ENCODE measurements at regions not wholly inside any gene's neighbourhood (a gene's known extent, or its start where the extent isn't known, plus 50 kb on each side); places are given as distances from the start of the nearest gene placed in this dataset.

DNA sequence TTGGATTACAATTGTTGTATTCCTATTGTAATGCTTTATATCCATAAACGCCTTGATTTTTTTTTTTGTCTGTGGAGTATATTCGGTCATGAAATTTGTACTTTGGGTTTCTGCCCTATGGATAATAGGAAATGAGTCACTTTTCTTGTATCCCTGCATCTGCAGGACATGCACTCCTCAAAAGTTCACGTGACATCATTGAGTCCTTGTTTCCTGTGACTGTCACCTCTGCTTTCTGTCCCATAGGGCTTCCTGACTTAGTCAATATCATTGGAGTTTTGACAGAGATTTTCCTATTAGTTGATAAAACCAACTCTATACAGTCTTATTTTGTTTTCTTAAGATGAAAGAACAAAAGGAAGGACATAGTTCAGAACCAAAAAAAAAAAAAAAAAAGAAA is 356.3 kb downstream of the MAT2B start:
- intact Hi-C loops (cut with micrococcal nuclease; ENCODE audit: unreplicated experiment): no loop called here
- H3K79me2 ChIP-seq (ENCODE audit: control insufficient read depth, insufficient read depth, low read length): no peaks in the 10 kb centered on the region
- RAD21 ChIA-PET (ENCODE audit: unreplicated experiment): no interaction called here
- no peak overlapping the region for H3K4me3 ChIP-seq
- TF ChIP-seq ZNF24 (IDR thresholded peaks at IDR 0.05): no peak
- TF ChIP-seq, protein P1, sequence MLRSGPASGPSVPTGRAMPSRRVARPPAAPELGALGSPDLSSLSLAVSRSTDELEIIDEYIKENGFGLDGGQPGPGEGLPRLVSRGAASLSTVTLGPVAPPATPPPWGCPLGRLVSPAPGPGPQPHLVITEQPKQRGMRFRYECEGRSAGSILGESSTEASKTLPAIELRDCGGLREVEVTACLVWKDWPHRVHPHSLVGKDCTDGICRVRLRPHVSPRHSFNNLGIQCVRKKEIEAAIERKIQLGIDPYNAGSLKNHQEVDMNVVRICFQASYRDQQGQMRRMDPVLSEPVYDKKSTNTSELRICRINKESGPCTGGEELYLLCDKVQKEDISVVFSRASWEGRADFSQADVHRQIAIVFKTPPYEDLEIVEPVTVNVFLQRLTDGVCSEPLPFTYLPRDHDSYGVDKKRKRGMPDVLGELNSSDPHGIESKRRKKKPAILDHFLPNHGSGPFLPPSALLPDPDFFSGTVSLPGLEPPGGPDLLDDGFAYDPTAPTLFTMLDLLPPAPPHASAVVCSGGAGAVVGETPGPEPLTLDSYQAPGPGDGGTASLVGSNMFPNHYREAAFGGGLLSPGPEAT (IDR thresholded peaks at IDR 0.05; ENCODE audit: low read depth): no peak
- TF ChIP-seq RUNX3 (IDR thresholded peaks at IDR 0.05; ENCODE audit: low read length): no peak
- TF ChIP-seq, protein P2, sequence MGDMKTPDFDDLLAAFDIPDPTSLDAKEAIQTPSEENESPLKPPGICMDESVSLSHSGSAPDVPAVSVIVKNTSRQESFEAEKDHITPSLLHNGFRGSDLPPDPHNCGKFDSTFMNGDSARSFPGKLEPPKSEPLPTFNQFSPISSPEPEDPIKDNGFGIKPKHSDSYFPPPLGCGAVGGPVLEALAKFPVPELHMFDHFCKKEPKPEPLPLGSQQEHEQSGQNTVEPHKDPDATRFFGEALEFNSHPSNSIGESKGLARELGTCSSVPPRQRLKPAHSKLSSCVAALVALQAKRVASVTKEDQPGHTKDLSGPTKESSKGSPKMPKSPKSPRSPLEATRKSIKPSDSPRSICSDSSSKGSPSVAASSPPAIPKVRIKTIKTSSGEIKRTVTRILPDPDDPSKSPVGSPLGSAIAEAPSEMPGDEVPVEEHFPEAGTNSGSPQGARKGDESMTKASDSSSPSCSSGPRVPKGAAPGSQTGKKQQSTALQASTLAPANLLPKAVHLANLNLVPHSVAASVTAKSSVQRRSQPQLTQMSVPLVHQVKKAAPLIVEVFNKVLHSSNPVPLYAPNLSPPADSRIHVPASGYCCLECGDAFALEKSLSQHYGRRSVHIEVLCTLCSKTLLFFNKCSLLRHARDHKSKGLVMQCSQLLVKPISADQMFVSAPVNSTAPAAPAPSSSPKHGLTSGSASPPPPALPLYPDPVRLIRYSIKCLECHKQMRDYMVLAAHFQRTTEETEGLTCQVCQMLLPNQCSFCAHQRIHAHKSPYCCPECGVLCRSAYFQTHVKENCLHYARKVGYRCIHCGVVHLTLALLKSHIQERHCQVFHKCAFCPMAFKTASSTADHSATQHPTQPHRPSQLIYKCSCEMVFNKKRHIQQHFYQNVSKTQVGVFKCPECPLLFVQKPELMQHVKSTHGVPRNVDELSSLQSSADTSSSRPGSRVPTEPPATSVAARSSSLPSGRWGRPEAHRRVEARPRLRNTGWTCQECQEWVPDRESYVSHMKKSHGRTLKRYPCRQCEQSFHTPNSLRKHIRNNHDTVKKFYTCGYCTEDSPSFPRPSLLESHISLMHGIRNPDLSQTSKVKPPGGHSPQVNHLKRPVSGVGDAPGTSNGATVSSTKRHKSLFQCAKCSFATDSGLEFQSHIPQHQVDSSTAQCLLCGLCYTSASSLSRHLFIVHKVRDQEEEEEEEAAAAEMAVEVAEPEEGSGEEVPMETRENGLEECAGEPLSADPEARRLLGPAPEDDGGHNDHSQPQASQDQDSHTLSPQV (IDR thresholded peaks at IDR 0.05): no peak
- no peak for TF ChIP-seq EGR1 (IDR thresholded peaks at IDR 0.05; ENCODE audit: borderline replicate concordance in 1 of 2, low read depth in 2 of 2, low read length in 2 of 2)
- TF ChIP-seq, protein P3, sequence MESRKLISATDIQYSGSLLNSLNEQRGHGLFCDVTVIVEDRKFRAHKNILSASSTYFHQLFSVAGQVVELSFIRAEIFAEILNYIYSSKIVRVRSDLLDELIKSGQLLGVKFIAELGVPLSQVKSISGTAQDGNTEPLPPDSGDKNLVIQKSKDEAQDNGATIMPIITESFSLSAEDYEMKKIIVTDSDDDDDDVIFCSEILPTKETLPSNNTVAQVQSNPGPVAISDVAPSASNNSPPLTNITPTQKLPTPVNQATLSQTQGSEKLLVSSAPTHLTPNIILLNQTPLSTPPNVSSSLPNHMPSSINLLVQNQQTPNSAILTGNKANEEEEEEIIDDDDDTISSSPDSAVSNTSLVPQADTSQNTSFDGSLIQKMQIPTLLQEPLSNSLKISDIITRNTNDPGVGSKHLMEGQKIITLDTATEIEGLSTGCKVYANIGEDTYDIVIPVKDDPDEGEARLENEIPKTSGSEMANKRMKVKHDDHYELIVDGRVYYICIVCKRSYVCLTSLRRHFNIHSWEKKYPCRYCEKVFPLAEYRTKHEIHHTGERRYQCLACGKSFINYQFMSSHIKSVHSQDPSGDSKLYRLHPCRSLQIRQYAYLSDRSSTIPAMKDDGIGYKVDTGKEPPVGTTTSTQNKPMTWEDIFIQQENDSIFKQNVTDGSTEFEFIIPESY (IDR thresholded peaks at IDR 0.05): no peak
- CTCF ChIA-PET: no interaction called here
- no TSS peak for BruUV-seq (replicated peaks)
- H4K20me1 ChIP-seq (ENCODE audit: control insufficient read depth, insufficient read depth): no peaks in the 10 kb centered on the region
- no peak overlapping the region for H3K27ac ChIP-seq (ENCODE audit: control insufficient read depth, insufficient read depth)
- ATAC-seq (no peak), DNase-seq (ENCODE audit: low read depth, low spot score) (no peak), FAIRE-seq (no peak)
- SMC1A ChIA-PET (ENCODE audit: uncharacterized antibody, unreplicated experiment): no interaction called here
- H3K4me2 ChIP-seq (ENCODE audit: control insufficient read depth, insufficient read depth): no peak overlapping the region
- POLR2A ChIA-PET: no interaction called here
- 16% methylated on average over 3 of the region's 3 CpGs for WGBS (ENCODE audit: insufficient coverage, insufficient replicate concordance, low lambda C conversion rate, missing lambda C conversion rate)
- H3K9me3 ChIP-seq (replicated peaks; ENCODE audit: control insufficient read depth, insufficient read depth, low read length): no peaks in the 10 kb centered on the region
- H3K4me1 ChIP-seq (ENCODE audit: control insufficient read depth, insufficient read depth, low read length): no peaks in the 10 kb centered on the region
- H3K9ac ChIP-seq (ENCODE audit: control insufficient read depth, insufficient read depth, low read length): no peak overlapping the region
- no peaks in the 10 kb centered on the region for H3K36me3 ChIP-seq (ENCODE audit: control insufficient read depth in 2 of 2, insufficient read depth in 2 of 2, low read length in 1 of 2)
- H2AFZ ChIP-seq (ENCODE audit: control insufficient read depth, low read depth, low read length): no peak overlapping the region
- no peaks in the 10 kb centered on the region for H3K27me3 ChIP-seq (replicated peaks in 1 of 2; ENCODE audit: control insufficient read depth in 2 of 2, insufficient read depth in 2 of 2, low read length in 1 of 2)
- in situ Hi-C loops (cut with MboI): no loop called here

Data from GM12878 (cell line).